Left renal cortex interstitium (tissue), 4 donors: ENCODE measurements at regions not wholly inside any gene's neighbourhood (a gene's known extent, or its start where the extent isn't known, plus 50 kb on each side); places are given as distances from the start of the nearest gene placed in this dataset.
"Not testable (repeated sequence)": the region's sequence is repeated elsewhere in the genome, so short reads cannot be mapped to it uniquely, and the experiment has no call there.

Experiments used
- DNase-seq, 4 donors: peaks; one replicate each; pipeline ENCODE4 v3.0.0-alpha.2; 2013; ENCODE audit warnings: low read depth in 4 of 4, low spot score in 2 of 4, missing footprints in 1 of 4

DNA sequence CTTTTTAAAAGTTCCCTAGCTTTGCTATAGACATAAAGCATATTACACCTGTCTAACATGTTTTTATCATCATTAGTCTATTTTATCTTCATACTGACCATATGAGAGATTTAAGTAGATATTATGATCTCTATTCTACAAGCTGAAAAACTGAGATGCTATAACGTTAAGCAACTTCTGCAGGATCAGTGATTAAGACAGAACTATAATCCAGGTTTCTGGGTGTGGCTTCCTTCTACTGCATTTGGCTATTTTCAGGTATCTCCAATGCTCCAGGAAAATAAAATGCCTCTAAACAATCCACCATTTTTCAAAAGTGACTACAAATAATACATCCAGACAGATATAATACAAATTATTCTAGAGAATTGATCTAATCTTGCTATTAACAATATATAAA is 53.4 kb downstream of the RGS2 start:
- DNase-seq = no peak

DNA sequence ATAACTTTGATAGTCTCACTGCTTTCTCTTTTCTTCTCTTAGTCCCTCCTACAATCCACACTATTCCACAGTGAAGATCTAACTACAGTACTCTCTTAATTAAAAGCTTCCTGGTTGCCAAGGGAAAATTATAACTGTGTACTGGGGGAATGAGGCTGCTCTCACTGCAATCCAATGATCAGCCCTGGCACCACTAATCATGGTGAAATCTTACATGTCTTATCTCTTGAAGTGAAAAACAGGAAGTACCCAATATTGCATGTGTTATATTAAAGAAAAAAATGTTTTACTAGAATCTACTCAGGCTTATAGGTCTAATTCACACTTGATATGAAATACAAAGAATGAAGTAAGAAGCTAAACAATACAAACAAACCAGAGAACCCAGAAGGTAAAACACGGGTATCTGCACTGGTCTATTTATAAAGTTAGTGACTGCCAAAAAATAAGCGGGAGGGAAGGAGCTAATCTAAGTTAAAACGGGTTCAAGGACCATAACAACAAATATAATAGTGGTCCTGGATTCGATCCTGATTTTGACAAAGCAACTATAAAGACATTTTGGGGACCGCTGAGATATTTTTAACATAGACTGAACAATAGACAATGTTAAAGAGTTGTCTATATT is 57.5 kb downstream of the RGS2 start:
- DNase-seq = no peak

DNA sequence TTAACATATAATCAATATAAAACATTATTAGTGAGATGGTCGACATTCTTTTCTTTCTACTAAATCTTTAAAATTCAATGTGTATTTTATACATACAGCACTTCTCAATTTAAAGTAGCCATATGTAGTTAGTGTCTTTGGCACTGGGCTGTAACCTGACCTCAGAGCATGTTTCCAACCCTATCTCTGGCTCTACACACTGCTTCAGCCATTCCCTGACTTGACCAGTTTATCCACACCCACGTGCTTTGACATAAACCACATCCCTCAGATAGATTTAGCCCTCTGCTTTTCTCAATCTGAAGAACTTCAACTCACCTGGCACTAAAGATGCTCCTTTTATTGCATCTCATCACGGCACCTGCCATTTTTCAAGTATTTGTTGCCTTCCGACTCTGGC is 58.3 kb downstream of the RGS2 start:
- no peak for DNase-seq

DNA sequence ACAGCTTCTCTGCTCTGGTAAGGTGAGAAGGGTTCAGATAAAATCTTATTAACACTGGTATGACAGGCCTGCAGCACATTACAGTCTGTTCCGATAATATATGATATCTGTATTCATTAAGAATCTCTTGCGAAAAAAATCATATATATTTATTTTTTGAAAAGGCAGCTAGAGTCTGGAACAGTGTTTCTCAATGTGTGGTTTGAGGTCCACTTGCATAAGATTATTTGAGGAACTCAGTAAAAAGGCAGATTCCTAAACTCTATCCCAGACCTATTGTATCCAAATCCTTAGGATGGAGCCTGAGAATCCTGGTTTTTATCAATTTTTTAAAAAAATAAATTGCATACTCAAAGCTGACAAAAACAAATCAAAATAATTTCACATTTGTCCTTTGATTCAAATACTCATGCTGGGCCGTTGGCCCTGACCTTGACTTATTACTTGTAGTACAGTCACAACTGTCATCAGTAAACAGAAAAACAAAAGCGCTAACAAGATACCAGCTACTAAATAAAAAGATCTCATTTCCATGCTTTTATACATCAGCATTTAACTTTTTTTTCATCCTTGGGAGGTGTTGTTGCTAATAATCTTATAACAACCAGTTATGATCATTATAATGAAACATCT is 60.6 kb downstream of the RGS2 start:
- no peak for DNase-seq

DNA sequence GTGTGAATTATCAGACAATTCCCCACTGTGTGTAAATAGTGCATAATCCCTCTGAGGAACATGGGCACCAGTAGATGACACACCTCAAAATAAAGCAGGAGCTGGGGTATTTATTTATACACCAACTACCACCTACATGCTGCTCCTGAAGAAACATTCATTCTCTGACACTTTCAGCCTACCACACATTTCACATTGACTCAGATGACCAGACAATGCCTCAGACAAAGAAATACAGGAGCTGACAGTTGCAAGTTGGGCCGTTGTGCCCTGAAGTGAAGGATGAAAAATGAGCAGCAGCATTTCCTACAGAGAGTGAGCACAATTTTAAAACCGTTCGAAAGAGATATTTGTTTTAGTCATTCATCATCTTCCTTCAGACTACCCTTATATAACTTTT is 63.2 kb downstream of the RGS2 start:
- DNase-seq = no peak

DNA sequence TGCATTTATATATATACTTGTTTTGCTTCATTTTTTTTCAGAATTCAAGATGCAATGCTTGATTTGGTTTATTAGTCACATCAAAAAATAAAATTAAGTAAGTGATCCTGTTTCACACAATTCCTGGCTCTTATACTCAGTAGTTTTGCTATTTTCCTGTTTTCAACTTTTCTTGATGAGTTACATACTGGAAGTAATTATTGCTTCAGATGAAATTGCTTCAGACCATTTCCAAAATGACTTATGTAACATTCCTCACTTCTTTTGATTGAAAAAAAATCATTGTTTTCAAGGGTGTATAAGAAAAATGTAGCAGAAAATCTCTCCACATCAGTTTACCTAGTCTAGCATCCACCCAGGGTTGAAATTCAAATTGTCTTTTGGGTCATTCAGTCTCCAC is 65.0 kb downstream of the RGS2 start:
- DNase-seq = no peak

DNA sequence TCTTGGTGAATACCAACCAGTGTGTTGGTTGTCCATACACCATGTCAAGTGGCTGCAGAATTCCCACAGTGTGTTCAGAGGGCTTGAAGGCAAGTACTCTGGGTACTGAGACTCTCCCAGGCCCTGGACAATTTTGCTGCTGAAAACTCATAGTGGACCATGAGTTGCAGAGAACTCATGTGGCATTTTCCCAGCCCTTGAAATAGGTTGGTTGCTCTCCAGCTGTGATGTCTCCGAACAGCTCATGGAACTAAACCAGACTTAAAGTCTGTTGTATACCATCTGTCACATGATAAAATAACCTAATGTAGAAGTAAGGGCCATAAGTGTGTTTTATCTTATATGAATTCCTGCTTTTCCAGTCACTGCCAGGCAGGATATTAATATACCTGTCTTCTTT is 67.8 kb downstream of the RGS2 start:
- no peak for DNase-seq

DNA sequence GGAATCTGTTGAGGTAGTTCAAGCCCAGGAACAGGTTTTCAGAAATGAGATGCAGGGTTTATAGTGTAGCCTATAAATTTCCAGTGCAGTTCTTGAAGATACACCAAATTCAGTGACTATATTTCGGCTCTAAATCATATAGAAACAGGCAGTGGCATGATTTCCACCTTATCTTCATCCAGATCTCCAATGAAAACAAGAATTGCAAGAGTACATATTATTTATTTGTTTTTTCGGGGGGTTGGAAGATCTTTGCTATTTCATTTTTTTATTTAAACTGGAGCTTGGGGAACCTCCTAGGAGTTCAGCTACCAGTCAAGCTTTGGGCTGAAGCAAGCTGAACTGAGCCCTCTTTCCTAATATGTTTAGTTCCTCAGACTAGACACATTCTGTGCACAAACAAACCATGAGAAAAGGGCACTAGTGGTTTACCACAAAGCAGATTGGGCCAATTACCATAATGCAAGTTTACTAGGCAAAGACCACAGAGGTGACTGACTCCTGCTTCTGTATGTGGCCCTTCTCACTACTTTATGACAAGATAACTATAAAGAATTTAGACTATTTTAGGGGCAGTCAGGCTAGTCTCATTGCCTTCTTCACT is 68.5 kb downstream of the RGS2 start:
- no peak for DNase-seq

DNA sequence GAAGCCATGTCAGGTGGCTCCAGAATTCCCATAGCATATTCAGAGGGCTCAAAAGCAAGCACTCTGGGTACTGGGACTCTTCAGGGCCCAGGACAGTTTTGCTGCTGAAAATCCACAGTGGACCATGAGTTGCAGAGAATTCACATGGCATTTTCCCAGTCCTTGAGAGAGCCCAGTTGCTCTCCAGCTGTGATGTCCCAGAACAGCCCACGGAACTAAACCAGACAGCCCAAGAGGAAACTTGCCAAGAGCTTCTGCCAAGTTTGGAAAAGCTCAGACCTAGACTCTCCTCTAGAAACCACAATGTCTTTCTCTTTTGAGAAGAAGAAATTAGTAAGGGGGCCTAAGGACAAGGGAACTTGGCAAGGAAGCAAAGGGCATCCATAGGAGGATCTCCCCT is 69.4 kb downstream of the RGS2 start:
- no peak for DNase-seq

DNA sequence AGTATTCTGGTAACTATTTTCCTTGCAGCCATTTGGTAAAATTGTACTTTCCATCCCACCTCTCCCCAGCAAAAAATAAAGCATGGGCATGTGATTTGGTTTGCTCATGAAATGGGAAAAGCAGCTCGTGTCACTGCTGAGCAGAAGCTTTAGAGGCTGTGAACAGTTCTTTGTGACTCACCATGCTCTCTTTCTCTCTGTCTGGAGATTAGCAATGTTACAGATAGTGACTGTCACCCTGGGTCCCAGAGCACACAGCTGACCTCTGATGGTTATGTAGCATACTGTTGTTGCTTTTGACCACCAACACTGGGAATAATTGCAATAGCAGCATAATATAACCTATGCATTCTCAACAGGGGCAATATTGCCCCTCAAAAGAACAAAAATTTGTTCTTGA is 70.6 kb downstream of the RGS2 start:
- DNase-seq = no peak

DNA sequence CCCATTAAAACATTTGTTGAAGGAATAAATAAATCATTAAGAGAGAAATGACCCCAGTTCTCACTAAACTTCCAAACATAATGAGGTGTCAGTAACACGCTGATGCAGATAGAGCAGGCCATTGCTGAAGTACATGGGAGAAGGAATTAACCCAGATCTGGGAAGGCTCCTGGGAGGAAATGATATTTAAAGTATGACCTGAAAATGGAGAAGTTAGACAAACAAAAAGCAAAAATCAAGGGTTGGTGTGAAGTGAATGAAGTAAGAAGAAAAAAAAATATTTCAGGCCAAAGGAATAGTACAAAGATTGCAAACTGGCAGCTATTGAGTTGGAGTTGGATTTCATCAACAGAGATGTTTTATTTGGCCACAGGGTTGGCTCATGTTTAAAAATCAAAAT is 71.4 kb downstream of the RGS2 start:
- DNase-seq = no peak

DNA sequence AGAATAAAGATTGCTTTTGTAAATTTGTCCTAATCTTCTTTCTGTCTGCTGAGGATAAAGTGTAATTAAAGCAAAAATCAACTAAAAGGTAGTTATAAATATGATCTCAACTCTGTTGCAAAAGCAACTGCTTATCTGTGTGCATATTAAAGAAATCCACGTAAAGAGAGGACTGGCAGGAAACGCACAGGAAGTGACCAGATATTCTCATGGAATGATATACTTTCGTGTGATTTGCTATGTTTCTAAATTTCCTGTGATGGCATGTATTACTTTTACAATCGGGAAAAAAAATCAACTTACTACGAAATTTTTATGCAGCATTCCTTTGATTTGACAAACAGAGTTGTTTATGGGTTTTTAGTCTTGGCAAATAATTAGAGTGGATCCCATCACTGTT is 75.4 kb downstream of the RGS2 start:
- DNase-seq = no peak

DNA sequence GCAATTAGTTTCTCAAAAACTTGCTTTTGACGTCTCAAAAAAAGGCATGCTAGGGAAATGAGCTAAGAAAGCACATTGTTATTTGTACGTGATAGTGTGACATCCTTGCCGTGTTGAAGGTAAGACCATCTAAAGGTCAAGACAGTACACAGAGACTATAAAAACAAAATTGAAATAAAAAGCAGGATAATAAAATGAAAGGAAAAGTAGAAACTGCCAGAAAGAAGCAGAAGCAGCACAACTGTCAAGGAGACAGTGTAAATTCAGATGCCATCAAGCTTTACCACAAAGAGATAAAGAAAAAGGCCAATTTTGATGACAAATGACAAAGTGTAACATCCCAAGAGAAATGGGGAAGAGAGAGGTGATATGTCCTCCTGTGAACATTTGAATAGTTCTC is 76.5 kb downstream of the RGS2 start:
- DNase-seq = not testable (repeated sequence)

DNA sequence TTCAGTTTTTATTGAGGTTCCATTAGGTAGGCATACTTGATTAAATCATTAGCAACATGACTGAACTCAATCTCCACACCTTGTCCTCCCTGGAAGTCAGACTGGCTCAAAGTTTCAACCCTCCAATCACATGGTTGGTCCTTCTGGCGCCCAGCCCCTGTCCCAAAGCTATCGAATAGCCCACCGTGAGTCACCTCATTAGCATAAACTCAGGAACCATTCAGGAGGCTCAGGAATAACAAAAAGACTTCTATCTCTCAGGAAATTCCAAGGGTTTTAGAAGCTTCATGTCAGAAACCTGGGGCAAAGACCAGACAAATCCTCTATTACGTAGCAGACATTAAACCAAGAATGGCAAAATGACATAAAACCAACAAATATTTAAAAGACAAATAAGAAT is 78.6 kb downstream of the RGS2 start:
- no peak for DNase-seq

DNA sequence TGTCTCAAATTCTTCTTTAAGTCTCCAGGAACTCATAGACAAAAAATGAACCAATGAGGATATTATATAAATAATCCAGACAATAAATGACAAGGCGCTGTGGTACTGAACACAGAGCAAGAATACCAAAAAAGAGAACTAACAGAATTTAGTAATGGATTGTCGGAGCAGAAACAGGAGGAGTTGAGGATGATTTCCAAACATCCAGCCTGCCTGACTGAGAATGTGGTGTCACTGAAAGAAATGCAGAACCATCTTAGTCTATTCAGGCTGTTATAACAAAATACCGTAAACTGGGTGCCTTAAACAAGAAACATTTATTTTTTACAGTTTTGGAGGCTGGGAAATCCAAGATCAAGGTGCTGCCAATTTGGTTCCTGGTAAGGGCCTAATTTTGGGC is 79.7 kb downstream of the RGS2 start:
- no peak for DNase-seq

DNA sequence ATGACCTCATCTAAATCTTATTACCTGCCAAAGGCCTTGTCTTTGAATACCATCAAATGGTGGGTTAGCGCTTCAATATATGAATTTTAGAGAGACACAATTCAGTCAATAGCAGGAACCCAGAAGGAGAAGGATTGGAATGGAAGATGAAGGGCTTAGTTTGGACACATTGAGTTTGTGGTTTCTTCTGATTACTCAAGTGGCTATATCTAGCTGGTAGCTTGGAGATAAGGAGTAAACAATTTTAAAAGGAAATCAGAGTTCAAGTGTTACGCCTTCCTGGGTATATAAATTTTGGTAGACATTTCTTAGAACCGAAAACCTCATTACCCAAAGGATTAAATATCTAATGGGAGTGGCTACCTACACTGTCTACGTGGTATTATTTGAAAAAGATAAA is 80.2 kb downstream of the RGS2 start:
- no peak for DNase-seq

DNA sequence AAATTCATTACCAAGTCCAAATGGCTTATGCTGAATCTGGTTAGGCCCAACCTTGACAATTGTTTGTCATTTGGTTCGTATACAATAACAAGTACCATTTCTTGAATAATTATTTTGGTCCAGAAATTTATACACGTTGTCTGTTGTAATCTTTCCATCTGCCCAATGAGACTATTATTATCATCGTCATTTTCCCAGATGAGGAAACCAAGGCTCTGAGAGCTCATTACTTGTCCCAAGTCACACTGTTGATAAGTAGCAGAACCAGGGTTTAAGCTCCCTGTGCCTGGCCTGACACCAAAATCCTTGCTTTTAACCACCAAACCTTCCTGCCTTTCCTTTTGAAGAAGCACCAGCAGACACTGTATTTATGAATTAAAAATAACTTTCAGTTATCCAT is 81.3 kb downstream of the RGS2 start:
- no peak for DNase-seq

DNA sequence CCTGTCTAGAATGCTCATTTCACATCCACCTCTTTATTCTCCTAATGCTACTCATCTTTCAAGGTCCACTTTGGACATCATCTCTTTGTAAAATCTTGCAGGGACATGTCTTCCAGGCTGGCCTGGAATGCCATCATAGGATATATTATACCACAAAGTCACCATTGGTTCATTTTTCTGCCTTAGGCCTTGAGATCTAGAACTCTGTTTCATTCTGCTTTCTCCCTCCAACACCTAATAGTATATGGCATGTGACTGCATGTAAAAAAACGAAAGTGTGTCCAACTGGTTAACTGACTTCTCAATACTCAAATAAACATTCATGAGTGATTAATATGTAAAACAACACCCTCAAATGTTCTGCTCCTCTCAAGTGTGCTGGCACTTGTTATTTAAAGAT is 84.1 kb downstream of the RGS2 start:
- no peak for DNase-seq

DNA sequence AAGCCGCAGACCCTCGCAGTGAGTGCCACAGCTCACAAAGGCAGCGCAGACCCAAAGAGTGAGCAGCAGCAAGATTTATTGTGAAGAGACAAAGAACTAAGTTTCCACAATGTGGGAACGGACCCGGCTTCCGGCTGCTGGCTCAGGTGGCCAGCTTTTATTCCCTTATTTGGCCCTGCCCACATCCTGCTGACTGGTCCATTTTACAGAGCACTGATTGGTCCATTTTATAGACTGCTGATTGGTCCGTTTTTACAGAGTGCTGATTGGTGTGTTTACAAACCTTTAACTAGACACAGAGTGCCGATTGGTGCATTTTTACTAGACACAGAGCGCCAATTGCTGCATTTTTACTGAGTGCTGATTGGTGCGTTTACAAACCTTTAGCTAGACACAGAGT is 86.6 kb downstream of the RGS2 start:
- DNase-seq = not testable (repeated sequence)

DNA sequence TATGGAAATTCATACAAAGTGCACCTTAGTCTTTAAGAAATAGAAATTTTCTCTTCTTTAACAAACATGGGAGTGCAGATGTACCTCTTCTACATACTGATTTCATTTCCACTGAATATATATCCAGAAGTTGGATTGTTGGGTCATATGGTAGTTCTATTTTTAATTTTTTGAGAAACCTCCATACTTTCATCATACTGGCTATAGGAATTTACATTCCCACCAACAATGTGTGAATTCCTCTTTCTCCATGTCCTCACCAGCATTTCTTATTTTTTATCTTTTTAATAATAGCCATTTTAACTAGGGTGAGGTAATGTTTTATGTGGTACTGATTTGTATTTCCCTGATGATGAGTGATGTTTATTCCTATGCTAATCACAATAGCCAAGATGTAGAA is 87.5 kb downstream of the RGS2 start:
- no peak for DNase-seq

DNA sequence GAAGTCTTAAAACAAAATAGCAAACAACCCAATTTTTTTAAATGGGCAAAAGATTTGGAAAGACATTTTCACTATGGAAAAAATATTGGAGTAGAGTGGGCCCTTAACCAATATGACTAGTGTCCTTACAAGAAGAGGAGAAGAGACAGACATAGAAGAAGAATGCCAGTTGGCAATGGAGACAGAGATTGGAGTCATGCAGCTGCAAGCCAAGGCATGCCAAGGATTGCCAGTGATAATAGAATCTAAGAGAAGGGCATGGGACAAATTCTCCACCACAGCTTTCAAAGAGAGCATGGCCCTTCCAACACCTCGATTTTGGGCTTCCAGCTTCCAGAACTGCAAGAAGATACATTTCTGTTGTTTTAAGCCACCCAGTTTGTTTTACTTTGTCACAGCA is 92.7 kb downstream of the RGS2 start:
- DNase-seq = no peak

DNA sequence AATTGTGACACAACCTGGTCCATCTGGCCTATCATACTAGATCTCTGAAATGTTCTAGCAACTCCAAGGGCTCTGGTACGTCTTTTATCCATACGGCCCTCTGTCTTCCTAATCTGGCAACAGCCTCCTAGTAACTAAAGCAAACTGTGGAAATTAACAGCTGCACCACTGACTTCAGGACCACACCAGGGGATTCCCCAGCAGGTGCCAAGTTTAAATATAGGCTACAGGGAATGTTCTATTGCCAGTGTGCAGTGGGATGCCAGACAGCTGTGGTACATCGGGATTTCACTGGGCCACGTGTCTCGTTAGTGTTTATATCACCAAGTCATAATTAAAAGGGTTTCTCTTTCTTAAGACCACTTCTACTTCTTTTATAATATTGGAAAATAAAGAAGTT is 94.3 kb downstream of the RGS2 start:
- no peak for DNase-seq

DNA sequence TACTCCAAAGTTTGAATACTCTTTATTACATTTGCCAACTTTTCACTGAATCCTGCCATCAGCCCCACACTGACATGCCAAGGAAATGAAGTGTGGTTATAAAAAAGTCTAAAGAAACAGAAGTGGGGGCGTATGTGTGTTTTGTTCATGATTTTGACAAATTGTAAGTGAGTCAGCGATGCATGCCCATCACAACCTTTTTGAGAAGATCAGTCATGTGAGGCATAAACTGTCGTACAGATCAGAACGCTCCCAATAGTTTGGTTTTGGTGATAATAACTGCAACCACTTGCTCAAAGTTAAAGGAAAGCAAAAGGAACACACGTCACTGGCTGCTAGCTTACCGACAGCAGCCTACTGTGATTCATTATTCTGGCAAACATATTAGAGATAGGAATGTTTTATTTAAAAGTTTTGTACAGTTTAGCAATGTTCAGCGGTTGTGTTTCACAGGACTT is 95.6 kb downstream of the RGS2 start:
- DNase-seq = no peak
